ENCODE measurements at regions not wholly inside any gene's neighbourhood (a gene's known extent, or its start where the extent isn't known, plus 50 kb on each side); places are given as distances from the start of the nearest gene placed in this dataset.

- TF ChIP-seq GTF2F1 (IDR thresholded peaks at IDR 0.05; ENCODE audit: borderline replicate concordance, low read depth, low read length), result no peak
Measured at GRCh38 chr3:137835096-137835495, 71.0 kb downstream of the SOX14 start (continued).

Measured in H1 (cell line).